GM12878 (cell line): ENCODE measurements at regions not wholly inside any gene's neighbourhood (a gene's known extent, or its start where the extent isn't known, plus 50 kb on each side); places are given as distances from the start of the nearest gene placed in this dataset.

Source experiments
- HDAC6 ChIP-seq: fragments of 200-600 bp; sonication (generic); IDR thresholded peaks from one replicate; pipeline ENCODE4 v1.8.0; 2017; ENCODE audit warnings: antibody characterized with exemption; ENCODE audit not compliant: unreplicated experiment
- POU2F2 ChIP-seq: IDR thresholded peaks from 3 replicates; pipeline ENCODE4 v1.6.1; 2011; ENCODE audit warnings: low read depth, mild to moderate bottlenecking, low read length, borderline replicate concordance
- SMARCA5 ChIP-seq: fragments of 450-650 bp; IDR thresholded peaks from 2 replicates; pipeline ENCODE4 v1.6.1; 2017; ENCODE audit warnings: mild to moderate bottlenecking
- SRF ChIP-seq, 2 experiments: IDR thresholded peaks; 2 replicates each; pipeline ENCODE4 v1.6.1; 2011; ENCODE audit warnings: low read depth in 2 of 2, low read length in 2 of 2, mild to moderate bottlenecking in 1 of 2, moderate library complexity in 1 of 2
- TAF1 ChIP-seq: IDR thresholded peaks from 2 replicates; pipeline ENCODE4 v1.6.1; 2011; ENCODE audit warnings: mild to moderate bottlenecking, low read depth, low read length, borderline replicate concordance
- ZNF274 ChIP-seq: IDR thresholded peaks from one replicate; pipeline ENCODE4 v1.8.0; 2011; ENCODE audit not compliant: insufficient read length, insufficient read depth
- TF ChIP-seq, protein P1 (sequence below): IDR thresholded peaks from 2 replicates; pipeline ENCODE4 v1.6.1; 2011; ENCODE audit warnings: borderline replicate concordance, low read depth, mild to moderate bottlenecking, moderate library complexity, low read length; ENCODE audit not compliant: insufficient read depth, poor library complexity, severe bottlenecking
- TF ChIP-seq, protein P2 (sequence below): fragments of 450-650 bp; IDR thresholded peaks from 2 replicates; pipeline ENCODE4 v1.6.1; 2016; ENCODE audit warnings: mild to moderate bottlenecking, moderate library complexity, borderline replicate concordance
- TF ChIP-seq, protein P3 (sequence below): fragments of 450-650 bp; IDR thresholded peaks from 2 replicates; pipeline ENCODE4 v1.6.1; 2017; ENCODE audit warnings: mild to moderate bottlenecking, moderate library complexity
- TF ChIP-seq, protein P4 (sequence below): IDR thresholded peaks from 2 replicates; pipeline ENCODE4 v1.6.1; 2011; ENCODE audit warnings: borderline replicate concordance, low read depth, mild to moderate bottlenecking, moderate library complexity, mixed read lengths, low read length; ENCODE audit not compliant: insufficient read depth; ENCODE audit errors: extremely low read length

DNA sequence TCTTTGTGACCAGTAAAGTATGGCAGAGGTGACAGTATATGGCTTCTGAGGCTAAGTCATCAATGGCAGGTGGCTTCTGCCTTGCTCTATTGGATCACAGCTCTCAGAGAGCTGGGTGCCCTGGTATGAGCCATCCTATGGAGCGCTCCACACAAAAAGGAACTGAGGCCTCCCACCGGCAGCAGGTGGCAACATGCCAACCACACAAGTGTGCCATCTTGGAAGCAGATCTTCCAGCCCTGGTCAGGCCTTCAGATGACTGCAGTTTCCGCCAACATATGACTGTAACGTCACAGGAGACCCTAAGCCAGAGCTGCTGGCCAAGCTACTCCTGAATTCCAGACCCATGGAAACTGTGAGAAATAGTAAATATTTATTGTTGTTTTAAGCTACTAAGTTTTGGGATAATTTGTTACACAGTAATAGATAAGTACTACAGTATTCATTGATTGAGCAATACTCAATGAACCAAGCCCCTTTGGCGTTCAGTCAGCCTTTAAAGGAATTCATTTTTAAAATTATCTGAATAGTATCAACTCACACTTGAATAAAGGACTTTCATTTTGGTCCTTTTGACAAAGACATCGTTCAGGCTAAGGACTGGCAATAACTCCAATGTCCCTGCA lies 69.4 kb upstream of the LHX1 start (continued):
- TF ChIP-seq, protein P1, sequence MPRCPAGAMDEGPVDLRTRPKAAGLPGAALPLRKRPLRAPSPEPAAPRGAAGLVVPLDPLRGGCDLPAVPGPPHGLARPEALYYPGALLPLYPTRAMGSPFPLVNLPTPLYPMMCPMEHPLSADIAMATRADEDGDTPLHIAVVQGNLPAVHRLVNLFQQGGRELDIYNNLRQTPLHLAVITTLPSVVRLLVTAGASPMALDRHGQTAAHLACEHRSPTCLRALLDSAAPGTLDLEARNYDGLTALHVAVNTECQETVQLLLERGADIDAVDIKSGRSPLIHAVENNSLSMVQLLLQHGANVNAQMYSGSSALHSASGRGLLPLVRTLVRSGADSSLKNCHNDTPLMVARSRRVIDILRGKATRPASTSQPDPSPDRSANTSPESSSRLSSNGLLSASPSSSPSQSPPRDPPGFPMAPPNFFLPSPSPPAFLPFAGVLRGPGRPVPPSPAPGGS: no peak
- no peak for TF ChIP-seq SRF (IDR thresholded peaks at IDR 0.05; ENCODE audit: low read depth in 2 of 2, low read length in 2 of 2)
- TF ChIP-seq, protein P2, sequence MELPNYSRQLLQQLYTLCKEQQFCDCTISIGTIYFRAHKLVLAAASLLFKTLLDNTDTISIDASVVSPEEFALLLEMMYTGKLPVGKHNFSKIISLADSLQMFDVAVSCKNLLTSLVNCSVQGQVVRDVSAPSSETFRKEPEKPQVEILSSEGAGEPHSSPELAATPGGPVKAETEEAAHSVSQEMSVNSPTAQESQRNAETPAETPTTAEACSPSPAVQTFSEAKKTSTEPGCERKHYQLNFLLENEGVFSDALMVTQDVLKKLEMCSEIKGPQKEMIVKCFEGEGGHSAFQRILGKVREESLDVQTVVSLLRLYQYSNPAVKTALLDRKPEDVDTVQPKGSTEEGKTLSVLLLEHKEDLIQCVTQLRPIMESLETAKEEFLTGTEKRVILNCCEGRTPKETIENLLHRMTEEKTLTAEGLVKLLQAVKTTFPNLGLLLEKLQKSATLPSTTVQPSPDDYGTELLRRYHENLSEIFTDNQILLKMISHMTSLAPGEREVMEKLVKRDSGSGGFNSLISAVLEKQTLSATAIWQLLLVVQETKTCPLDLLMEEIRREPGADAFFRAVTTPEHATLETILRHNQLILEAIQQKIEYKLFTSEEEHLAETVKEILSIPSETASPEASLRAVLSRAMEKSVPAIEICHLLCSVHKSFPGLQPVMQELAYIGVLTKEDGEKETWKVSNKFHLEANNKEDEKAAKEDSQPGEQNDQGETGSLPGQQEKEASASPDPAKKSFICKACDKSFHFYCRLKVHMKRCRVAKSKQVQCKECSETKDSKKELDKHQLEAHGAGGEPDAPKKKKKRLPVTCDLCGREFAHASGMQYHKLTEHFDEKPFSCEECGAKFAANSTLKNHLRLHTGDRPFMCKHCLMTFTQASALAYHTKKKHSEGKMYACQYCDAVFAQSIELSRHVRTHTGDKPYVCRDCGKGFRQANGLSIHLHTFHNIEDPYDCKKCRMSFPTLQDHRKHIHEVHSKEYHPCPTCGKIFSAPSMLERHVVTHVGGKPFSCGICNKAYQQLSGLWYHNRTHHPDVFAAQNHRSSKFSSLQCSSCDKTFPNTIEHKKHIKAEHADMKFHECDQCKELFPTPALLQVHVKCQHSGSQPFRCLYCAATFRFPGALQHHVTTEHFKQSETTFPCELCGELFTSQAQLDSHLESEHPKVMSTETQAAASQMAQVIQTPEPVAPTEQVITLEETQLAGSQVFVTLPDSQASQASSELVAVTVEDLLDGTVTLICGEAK: no peak
- no peak for TF ChIP-seq POU2F2
- TF ChIP-seq, protein P3, sequence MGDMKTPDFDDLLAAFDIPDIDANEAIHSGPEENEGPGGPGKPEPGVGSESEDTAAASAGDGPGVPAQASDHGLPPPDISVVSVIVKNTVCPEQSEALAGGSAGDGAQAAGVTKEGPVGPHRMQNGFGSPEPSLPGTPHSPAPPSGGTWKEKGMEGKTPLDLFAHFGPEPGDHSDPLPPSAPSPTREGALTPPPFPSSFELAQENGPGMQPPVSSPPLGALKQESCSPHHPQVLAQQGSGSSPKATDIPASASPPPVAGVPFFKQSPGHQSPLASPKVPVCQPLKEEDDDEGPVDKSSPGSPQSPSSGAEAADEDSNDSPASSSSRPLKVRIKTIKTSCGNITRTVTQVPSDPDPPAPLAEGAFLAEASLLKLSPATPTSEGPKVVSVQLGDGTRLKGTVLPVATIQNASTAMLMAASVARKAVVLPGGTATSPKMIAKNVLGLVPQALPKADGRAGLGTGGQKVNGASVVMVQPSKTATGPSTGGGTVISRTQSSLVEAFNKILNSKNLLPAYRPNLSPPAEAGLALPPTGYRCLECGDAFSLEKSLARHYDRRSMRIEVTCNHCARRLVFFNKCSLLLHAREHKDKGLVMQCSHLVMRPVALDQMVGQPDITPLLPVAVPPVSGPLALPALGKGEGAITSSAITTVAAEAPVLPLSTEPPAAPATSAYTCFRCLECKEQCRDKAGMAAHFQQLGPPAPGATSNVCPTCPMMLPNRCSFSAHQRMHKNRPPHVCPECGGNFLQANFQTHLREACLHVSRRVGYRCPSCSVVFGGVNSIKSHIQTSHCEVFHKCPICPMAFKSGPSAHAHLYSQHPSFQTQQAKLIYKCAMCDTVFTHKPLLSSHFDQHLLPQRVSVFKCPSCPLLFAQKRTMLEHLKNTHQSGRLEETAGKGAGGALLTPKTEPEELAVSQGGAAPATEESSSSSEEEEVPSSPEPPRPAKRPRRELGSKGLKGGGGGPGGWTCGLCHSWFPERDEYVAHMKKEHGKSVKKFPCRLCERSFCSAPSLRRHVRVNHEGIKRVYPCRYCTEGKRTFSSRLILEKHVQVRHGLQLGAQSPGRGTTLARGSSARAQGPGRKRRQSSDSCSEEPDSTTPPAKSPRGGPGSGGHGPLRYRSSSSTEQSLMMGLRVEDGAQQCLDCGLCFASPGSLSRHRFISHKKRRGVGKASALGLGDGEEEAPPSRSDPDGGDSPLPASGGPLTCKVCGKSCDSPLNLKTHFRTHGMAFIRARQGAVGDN: no peak
- no peak for TF ChIP-seq HDAC6
- no peak for TF ChIP-seq ZNF274
- no peak for TF ChIP-seq TAF1
- TF ChIP-seq SMARCA5: no peak
- TF ChIP-seq, protein P4, sequence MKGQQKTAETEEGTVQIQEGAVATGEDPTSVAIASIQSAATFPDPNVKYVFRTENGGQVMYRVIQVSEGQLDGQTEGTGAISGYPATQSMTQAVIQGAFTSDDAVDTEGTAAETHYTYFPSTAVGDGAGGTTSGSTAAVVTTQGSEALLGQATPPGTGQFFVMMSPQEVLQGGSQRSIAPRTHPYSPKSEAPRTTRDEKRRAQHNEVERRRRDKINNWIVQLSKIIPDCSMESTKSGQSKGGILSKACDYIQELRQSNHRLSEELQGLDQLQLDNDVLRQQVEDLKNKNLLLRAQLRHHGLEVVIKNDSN: no peak
